Stomach (tissue), 4 donors: ENCODE measurements at regions not wholly inside any gene's neighbourhood (a gene's known extent, or its start where the extent isn't known, plus 50 kb on each side); places are given as distances from the start of the nearest gene placed in this dataset.

ENCODE experiments used
- CTCF ChIP-seq, 7 experiments: fragments of 450-650 bp in 4 of 7; fragments of 200-600 bp in 3 of 7; sonication (generic) in 3 of 7; IDR thresholded peaks; one replicate each; pipeline ENCODE4 v1.5.1; 2016 to 2019; ENCODE audit warnings: antibody characterized with exemption in 7 of 7, control low read depth in 2 of 7, mild to moderate bottlenecking in 1 of 7
- EP300 ChIP-seq: sonication (generic); formaldehyde crosslinking; IDR thresholded peaks from one replicate; pipeline ENCODE4 v1.6.1; 2017; ENCODE audit warnings: antibody characterized with exemption
- POLR2AphosphoS5 ChIP-seq, 3 donors: sonication (generic); formaldehyde crosslinking; IDR thresholded peaks; one replicate each; pipeline ENCODE4 v1.6.1; 2016; ENCODE audit warnings: antibody characterized with exemption in 3 of 3

- TF ChIP-seq CTCF (IDR thresholded peaks at IDR 0.05) (peak in 5 of 7 experiments; percentile 78 to 84 (median 81)), POLR2AphosphoS5 (IDR thresholded peaks at IDR 0.05) (no peak), EP300 (no peak)
These were observed 117.2 kb downstream of the GRIN2B start for GRCh38 chr12:13864081-13864673.
